Activated CD8-positive, alpha-beta T cell treated with anti-CD3 and anti-CD28 coated beads for 36 hours (primary cell): ENCODE measurements at regions not wholly inside any gene's neighbourhood (a gene's known extent, or its start where the extent isn't known, plus 50 kb on each side); places are given as distances from the start of the nearest gene placed in this dataset.
A peak's percentile ranks its signal among the peaks of the same experiment; 100 is the strongest.

Experiments used
- ATAC-seq: fragments of 200-7000 bp; cut with Tn5 transposase; one replicate; pipeline ENCODE4 v1.10.0; 2021; ENCODE audit warnings: mild to moderate bottlenecking, moderate library complexity
- CTCF ChIA-PET: fragments of 350-600 bp; sonication (Branson Sonifier 250); formaldehyde crosslinking; loops from one replicate; lab custom pipeline; 2021; ENCODE audit warnings: antibody characterized with exemption; lab: Charles Lee
- POLR2A ChIA-PET: fragments of 350-600 bp; sonication (Branson Sonifier 250); formaldehyde crosslinking; loops from one replicate; lab custom pipeline; 2021; ENCODE audit warnings: antibody characterized with exemption; lab: Charles Lee
- DNase-seq: peaks from one replicate; pipeline ENCODE4 v3.0.0-alpha.2; 2020
- H3K27ac Mint-ChIP-seq: one replicate; pipeline ENCODE4 v1.8.0; 2021; ENCODE audit warnings: mild to moderate bottlenecking, mixed read lengths
- H3K27me3 Mint-ChIP-seq: one replicate; pipeline ENCODE4 v1.8.0; 2021; ENCODE audit warnings: mixed read lengths
- H3K36me3 Mint-ChIP-seq: one replicate; pipeline ENCODE4 v1.8.0; 2021; ENCODE audit warnings: low read depth, mixed read lengths
- H3K4me1 Mint-ChIP-seq: one replicate; pipeline ENCODE4 v1.8.0; 2021; ENCODE audit warnings: low read depth, mixed read lengths
- H3K4me3 Mint-ChIP-seq: one replicate; pipeline ENCODE4 v1.8.0; 2021; ENCODE audit warnings: mild to moderate bottlenecking, moderate library complexity, mixed read lengths
- H3K9me3 Mint-ChIP-seq: one replicate; pipeline ENCODE4 v1.8.0; 2021; ENCODE audit warnings: mixed read lengths
- CTCF ChIP-seq: fragments of 200-600 bp; IDR thresholded peaks from one replicate; pipeline ENCODE4 v1.8.0; 2022; ENCODE audit warnings: antibody characterized with exemption, mild to moderate bottlenecking
- intact Hi-C: fragments of 100-400 bp; cut with micrococcal nuclease; formaldehyde crosslinking; loops from one replicate; pipeline ENCODE4 v1.10.0; 2022

GRCh38 chr14:48398675-48399282 lies 723.4 kb upstream of the MDGA2 start:
- H3K4me3 Mint-ChIP-seq = no peak overlapping the region
- no peak for ATAC-seq

GRCh38 chr14:48391661-48392060 lies 716.3 kb upstream of the MDGA2 start:
- intact Hi-C loops = no loop called here
- ChIA-PET POLR2A (no interaction called here), CTCF (no interaction called here)
- H3K9me3 Mint-ChIP-seq = no peaks in the 10 kb centered on the region
- no peaks in the 10 kb centered on the region for H3K36me3 Mint-ChIP-seq
- H3K4me3 Mint-ChIP-seq = no peak overlapping the region
- TF ChIP-seq CTCF = no peak
- DNase-seq (no peak), ATAC-seq (no peak)
- no peak overlapping the region for H3K27ac Mint-ChIP-seq
- H3K4me1 Mint-ChIP-seq = no peaks in the 10 kb centered on the region
- H3K27me3 Mint-ChIP-seq = no peaks in the 10 kb centered on the region

More at GRCh38 chr14:48398675-48399282, 723.4 kb upstream of the MDGA2 start:
- ChIA-PET CTCF (no interaction called here), POLR2A (no interaction called here)
- intact Hi-C loops = no loop called here
- Mint-ChIP-seq H3K4me1 (no peaks in the 10 kb centered on the region), H3K27me3 (no peaks in the 10 kb centered on the region), H3K36me3 (no peaks in the 10 kb centered on the region), H3K27ac (no peak overlapping the region), H3K9me3 (peaks cover 1% of the 10 kb centered on the region)
- no peak for DNase-seq
- TF ChIP-seq CTCF = peak; percentile 68

GRCh38 chr14:48390346-48390745 lies 714.9 kb upstream of the MDGA2 start:
- no peak for ATAC-seq
- intact Hi-C loops = no loop called here

GRCh38 chr14:48384821-48385220 lies 709.4 kb upstream of the MDGA2 start:
- DNase-seq = no peak
- Mint-ChIP-seq H3K27me3 (no peaks in the 10 kb centered on the region), H3K9me3 (peaks cover 5% of the 10 kb centered on the region), H3K36me3 (no peaks in the 10 kb centered on the region), H3K4me3 (no peak overlapping the region), H3K4me1 (no peaks in the 10 kb centered on the region), H3K27ac (no peak overlapping the region)
- no peak for TF ChIP-seq CTCF
- no peak for ATAC-seq
- ChIA-PET POLR2A (no interaction called here), CTCF (no interaction called here)
- intact Hi-C loops = no loop called here

More at GRCh38 chr14:48390346-48390745, 714.9 kb upstream of the MDGA2 start:
- Mint-ChIP-seq H3K36me3 (no peaks in the 10 kb centered on the region), H3K4me3 (no peak overlapping the region), H3K4me1 (no peaks in the 10 kb centered on the region), H3K9me3 (no peaks in the 10 kb centered on the region), H3K27me3 (no peaks in the 10 kb centered on the region), H3K27ac (no peak overlapping the region)
- ChIA-PET POLR2A (no interaction called here), CTCF (no interaction called here)
- TF ChIP-seq CTCF = no peak
- DNase-seq = no peak

GRCh38 chr14:48382961-48383360 lies 707.6 kb upstream of the MDGA2 start:
- ChIA-PET CTCF (no interaction called here), POLR2A (no interaction called here)
- ATAC-seq (no peak), DNase-seq (no peak)
- no peak for TF ChIP-seq CTCF
- Mint-ChIP-seq H3K27me3 (no peaks in the 10 kb centered on the region), H3K4me3 (no peak overlapping the region), H3K9me3 (peaks cover 5% of the 10 kb centered on the region), H3K36me3 (no peaks in the 10 kb centered on the region), H3K27ac (no peak overlapping the region), H3K4me1 (no peaks in the 10 kb centered on the region)
- intact Hi-C loops = no loop called here
